ENCODE measurements at regions not wholly inside any gene's neighbourhood (a gene's known extent, or its start where the extent isn't known, plus 50 kb on each side); places are given as distances from the start of the nearest gene placed in this dataset.

GRCh38 chr3:106759731-106760130 lies 617.5 kb upstream of the CCDC54 start:
- ATAC-seq (ENCODE audit: low FRiP score) (no peak), DNase-seq (no peak)
- WGBS, 2 donors, result 78 to 80% methylated on average over 1 of the region's 1 CpG
- H3K9me3 ChIP-seq (ENCODE audit: control insufficient read depth, low read length), result no peaks in the 10 kb centered on the region
- H3K36me3 ChIP-seq (ENCODE audit: control insufficient read depth in 1 of 2, insufficient read depth in 2 of 2, low read length in 1 of 2), result no peaks in the 10 kb centered on the region
- no peak overlapping the region for H3K27ac ChIP-seq (ENCODE audit: low read depth in 1 of 2, low read length in 2 of 2)
- intact Hi-C loops (cut with DNase I), result no loop called here
- H3K27me3 ChIP-seq (ENCODE audit: control insufficient read depth in 1 of 2, insufficient read depth in 2 of 2, low read length in 1 of 2), result no peaks in the 10 kb centered on the region
- H3K4me3 ChIP-seq (ENCODE audit: low read length in 2 of 2), result no peak overlapping the region
- no peaks in the 10 kb centered on the region for H3K4me1 ChIP-seq (ENCODE audit: control insufficient read depth in 1 of 2, insufficient read depth in 2 of 2, low read length in 2 of 2)

GRCh38 chr3:106765342-106765741 lies 611.9 kb upstream of the CCDC54 start:
- intact Hi-C loops (cut with DNase I), result no loop called here
- H3K4me3 ChIP-seq (ENCODE audit: low read length in 2 of 2), result no peak overlapping the region
- no peaks in the 10 kb centered on the region for H3K36me3 ChIP-seq (ENCODE audit: control insufficient read depth in 1 of 2, insufficient read depth in 2 of 2, low read length in 1 of 2)
- no peak overlapping the region for H3K27ac ChIP-seq (ENCODE audit: low read depth in 1 of 2, low read length in 2 of 2)
- no peaks in the 10 kb centered on the region for H3K4me1 ChIP-seq (ENCODE audit: control insufficient read depth in 1 of 2, insufficient read depth in 2 of 2, low read length in 2 of 2)
- H3K9me3 ChIP-seq (ENCODE audit: control insufficient read depth, low read length), result no peaks in the 10 kb centered on the region
- H3K27me3 ChIP-seq (ENCODE audit: control insufficient read depth in 1 of 2, insufficient read depth in 2 of 2, low read length in 1 of 2), result no peaks in the 10 kb centered on the region
- WGBS, 2 donors, result 73 to 75% methylated on average over 7 of the region's 7 CpGs
- DNase-seq, result no peak
- no peak for ATAC-seq (ENCODE audit: low FRiP score)

GRCh38 chr3:106768941-106769480 lies 608.2 kb upstream of the CCDC54 start:
- H3K36me3 ChIP-seq (ENCODE audit: control insufficient read depth in 1 of 2, insufficient read depth in 2 of 2, low read length in 1 of 2), result no peaks in the 10 kb centered on the region
- H3K4me3 ChIP-seq (ENCODE audit: low read length in 2 of 2), result no peak overlapping the region
- DNase-seq (no peak), ATAC-seq (ENCODE audit: low FRiP score) (no peak)
- H3K9me3 ChIP-seq (ENCODE audit: control insufficient read depth, low read length), result no peaks in the 10 kb centered on the region
- H3K4me1 ChIP-seq (ENCODE audit: control insufficient read depth in 1 of 2, insufficient read depth in 2 of 2, low read length in 2 of 2), result no peaks in the 10 kb centered on the region
- no peak overlapping the region for H3K27ac ChIP-seq (ENCODE audit: low read depth in 1 of 2, low read length in 2 of 2)
- H3K27me3 ChIP-seq (ENCODE audit: control insufficient read depth in 1 of 2, insufficient read depth in 2 of 2, low read length in 1 of 2), result no peaks in the 10 kb centered on the region
- intact Hi-C loops (cut with DNase I), result no loop called here

GRCh38 chr3:106773795-106774194 lies 603.4 kb upstream of the CCDC54 start:
- 85 to 92% methylated on average over 1 of the region's 1 CpG for WGBS, 2 donors
- Histone ChIP-seq H3K27ac (ENCODE audit: low read depth in 1 of 2, low read length in 2 of 2) (no peak overlapping the region), H3K4me3 (ENCODE audit: low read length in 2 of 2) (no peak overlapping the region), H3K4me1 (ENCODE audit: control insufficient read depth in 1 of 2, insufficient read depth in 2 of 2, low read length in 2 of 2) (no peaks in the 10 kb centered on the region), H3K36me3 (ENCODE audit: control insufficient read depth in 1 of 2, insufficient read depth in 2 of 2, low read length in 1 of 2) (no peaks in the 10 kb centered on the region), H3K27me3 (ENCODE audit: control insufficient read depth in 1 of 2, insufficient read depth in 2 of 2, low read length in 1 of 2) (no peaks in the 10 kb centered on the region), H3K9me3 (ENCODE audit: control insufficient read depth, low read length) (no peaks in the 10 kb centered on the region)
- DNase-seq (no peak), ATAC-seq (ENCODE audit: low FRiP score) (no peak)
- intact Hi-C loops (cut with DNase I), result no loop called here

GRCh38 chr3:106783231-106783630 lies 594.0 kb upstream of the CCDC54 start:
- no peaks in the 10 kb centered on the region for H3K27me3 ChIP-seq (ENCODE audit: control insufficient read depth in 1 of 2, insufficient read depth in 2 of 2, low read length in 1 of 2)
- ATAC-seq (ENCODE audit: low FRiP score) (no peak), DNase-seq (no peak)
- H3K9me3 ChIP-seq (ENCODE audit: control insufficient read depth, low read length), result no peaks in the 10 kb centered on the region
- no peaks in the 10 kb centered on the region for H3K36me3 ChIP-seq (ENCODE audit: control insufficient read depth in 1 of 2, insufficient read depth in 2 of 2, low read length in 1 of 2)
- no peak overlapping the region for H3K27ac ChIP-seq (ENCODE audit: low read depth in 1 of 2, low read length in 2 of 2)
- H3K4me3 ChIP-seq (ENCODE audit: low read length in 2 of 2), result no peak overlapping the region
- intact Hi-C loops (cut with DNase I), result no loop called here
- H3K4me1 ChIP-seq (ENCODE audit: control insufficient read depth in 1 of 2, insufficient read depth in 2 of 2, low read length in 2 of 2), result no peaks in the 10 kb centered on the region

- Histone ChIP-seq H3K36me3 (ENCODE audit: control insufficient read depth in 1 of 2, insufficient read depth in 2 of 2, low read length in 1 of 2) (no peaks in the 10 kb centered on the region), H3K27ac (ENCODE audit: low read depth in 1 of 2, low read length in 2 of 2) (no peak overlapping the region), H3K9me3 (ENCODE audit: control insufficient read depth, low read length) (no peaks in the 10 kb centered on the region), H3K4me3 (ENCODE audit: low read length in 2 of 2) (no peak overlapping the region), H3K4me1 (ENCODE audit: control insufficient read depth in 1 of 2, insufficient read depth in 2 of 2, low read length in 2 of 2) (no peaks in the 10 kb centered on the region), H3K27me3 (ENCODE audit: control insufficient read depth in 1 of 2, insufficient read depth in 2 of 2, low read length in 1 of 2) (no peaks in the 10 kb centered on the region)
- ATAC-seq (ENCODE audit: low FRiP score), result no peak
- intact Hi-C loops (cut with DNase I), result no loop called here
- 75 to 79% methylated on average over 4 of the region's 4 CpGs for WGBS, 2 donors
- no peak for DNase-seq
These were observed 588.0 kb upstream of the CCDC54 start for GRCh38 chr3:106789276-106789675.

GRCh38 chr3:106792716-106793115 lies 584.5 kb upstream of the CCDC54 start:
- intact Hi-C loops (cut with DNase I), result no loop called here
- WGBS, 2 donors, result 94 to 98% methylated on average over 1 of the region's 1 CpG
- Histone ChIP-seq H3K4me1 (ENCODE audit: control insufficient read depth in 1 of 2, insufficient read depth in 2 of 2, low read length in 2 of 2) (no peaks in the 10 kb centered on the region), H3K27ac (ENCODE audit: low read depth in 1 of 2, low read length in 2 of 2) (no peak overlapping the region), H3K27me3 (ENCODE audit: control insufficient read depth in 1 of 2, insufficient read depth in 2 of 2, low read length in 1 of 2) (no peaks in the 10 kb centered on the region), H3K4me3 (ENCODE audit: low read length in 2 of 2) (no peak overlapping the region), H3K9me3 (ENCODE audit: control insufficient read depth, low read length) (no peaks in the 10 kb centered on the region), H3K36me3 (ENCODE audit: control insufficient read depth in 1 of 2, insufficient read depth in 2 of 2, low read length in 1 of 2) (no peaks in the 10 kb centered on the region)
- DNase-seq, result no peak
- no peak for ATAC-seq (ENCODE audit: low FRiP score)

GRCh38 chr3:106794442-106794841 lies 582.8 kb upstream of the CCDC54 start:
- 87% methylated on average over 3 of the region's 3 CpGs for WGBS, 2 donors
- H3K27ac ChIP-seq (ENCODE audit: low read depth in 1 of 2, low read length in 2 of 2), result no peak overlapping the region
- H3K4me3 ChIP-seq (ENCODE audit: low read length in 2 of 2), result no peak overlapping the region
- H3K27me3 ChIP-seq (ENCODE audit: control insufficient read depth in 1 of 2, insufficient read depth in 2 of 2, low read length in 1 of 2), result no peaks in the 10 kb centered on the region
- H3K9me3 ChIP-seq (ENCODE audit: control insufficient read depth, low read length), result no peaks in the 10 kb centered on the region
- H3K4me1 ChIP-seq (ENCODE audit: control insufficient read depth in 1 of 2, insufficient read depth in 2 of 2, low read length in 2 of 2), result no peaks in the 10 kb centered on the region
- no peaks in the 10 kb centered on the region for H3K36me3 ChIP-seq (ENCODE audit: control insufficient read depth in 1 of 2, insufficient read depth in 2 of 2, low read length in 1 of 2)
- no peak for DNase-seq
- intact Hi-C loops (cut with DNase I), result no loop called here
- no peak for ATAC-seq (ENCODE audit: low FRiP score)

- H3K27me3 ChIP-seq (ENCODE audit: control insufficient read depth in 1 of 2, insufficient read depth in 2 of 2, low read length in 1 of 2), result no peaks in the 10 kb centered on the region
- DNase-seq (no peak), ATAC-seq (ENCODE audit: low FRiP score) (no peak)
- no peaks in the 10 kb centered on the region for H3K4me1 ChIP-seq (ENCODE audit: control insufficient read depth in 1 of 2, insufficient read depth in 2 of 2, low read length in 2 of 2)
- no peaks in the 10 kb centered on the region for H3K36me3 ChIP-seq (ENCODE audit: control insufficient read depth in 1 of 2, insufficient read depth in 2 of 2, low read length in 1 of 2)
- H3K4me3 ChIP-seq (ENCODE audit: low read length in 2 of 2), result no peak overlapping the region
- H3K27ac ChIP-seq (ENCODE audit: low read depth in 1 of 2, low read length in 2 of 2), result no peak overlapping the region
- intact Hi-C loops (cut with DNase I), result no loop called here
- 95 to 96% methylated on average over 1 of the region's 1 CpG for WGBS, 2 donors
- H3K9me3 ChIP-seq (ENCODE audit: control insufficient read depth, low read length), result no peaks in the 10 kb centered on the region
These were observed 581.7 kb upstream of the CCDC54 start for GRCh38 chr3:106795553-106795952.

Measured in aorta (tissue), 5 donors.